Spleen (tissue), 7 donors: ENCODE measurements at regions not wholly inside any gene's neighbourhood (a gene's known extent, or its start where the extent isn't known, plus 50 kb on each side); places are given as distances from the start of the nearest gene placed in this dataset.

Experiments
- CTCF ChIP-seq, 11 experiments: fragments of 200-600 bp in 7 of 11; fragments of 450-650 bp in 4 of 11; sonication (generic) in 4 of 11; IDR thresholded peaks in 8 of 11; conservative IDR thresholded peaks in 3 of 11; 1 replicate in 7 of 11; 2 replicates in 4 of 11; pipeline versions ENCODE4 v1.4.0 to v1.8.0; 2016 to 2021; ENCODE audit warnings: antibody characterized with exemption in 11 of 11, inconsistent platforms in 4 of 11, mild to moderate bottlenecking in 1 of 11
- POLR2A ChIP-seq, 3 donors: fragments of 450-650 bp; IDR thresholded peaks; one replicate each; pipeline ENCODE4 v1.5.1; 2017; ENCODE audit warnings: antibody characterized with exemption in 3 of 3, mild to moderate bottlenecking in 1 of 3
- POLR2AphosphoS5 ChIP-seq, 3 donors: sonication (generic); formaldehyde crosslinking; IDR thresholded peaks; one replicate each; pipeline ENCODE4 v1.5.1; 2017; ENCODE audit warnings: antibody characterized with exemption in 3 of 3
- donor health status: DM: no; HTN: no; CAD: no; lungs with moderate emphysema.
- donor health status: DM: no; HTN: no; CAD: no.
- donor health status: DM: no; HTN: no; CAD: no.

- TF ChIP-seq CTCF (IDR thresholded peaks at IDR 0.05 in 8 of 11, conservative IDR thresholded peaks at IDR 0.05 in 3 of 11) (no peak), POLR2A (IDR thresholded peaks at IDR 0.05) (no peak), POLR2AphosphoS5 (IDR thresholded peaks at IDR 0.05) (no peak)
These were observed 1148.8 kb downstream of the RAPGEF2 start for GRCh38 chr4:160251522-160252170.
